Mesenchymal stem cell (in vitro differentiated cells and primary cell): ENCODE measurements at regions not wholly inside any gene's neighbourhood (a gene's known extent, or its start where the extent isn't known, plus 50 kb on each side); places are given as distances from the start of the nearest gene placed in this dataset.

Source experiments
- DNase-seq: peaks from one replicate; pipeline ENCODE4 v3.0.0-alpha.2; 2013
- H2AFZ ChIP-seq: one replicate; pipeline ENCODE4 v1.6.1; 2013; ENCODE audit warnings: low read depth, mild to moderate bottlenecking, control low read depth, inconsistent platforms, low read length, moderate library complexity
- H2AK5ac ChIP-seq: 2 replicates; pipeline ENCODE4 v1.6.1; 2013; ENCODE audit warnings: low read length, moderate library complexity, mild to moderate bottlenecking, inconsistent platforms; ENCODE audit not compliant: severe bottlenecking
- H2BK120ac ChIP-seq: one replicate; pipeline ENCODE4 v1.6.1; 2013; ENCODE audit warnings: low read depth, mild to moderate bottlenecking, inconsistent platforms, low read length, moderate library complexity
- H2BK12ac ChIP-seq, 2 experiments: one replicate each; pipeline ENCODE4 v1.6.1; 2013; ENCODE audit warnings: inconsistent platforms in 2 of 2, low read length in 2 of 2, mild to moderate bottlenecking in 2 of 2, moderate library complexity in 2 of 2, control low read depth in 1 of 2
- H2BK15ac ChIP-seq: one replicate; pipeline ENCODE4 v1.6.1; 2013; ENCODE audit warnings: mild to moderate bottlenecking, low read depth, inconsistent platforms; ENCODE audit not compliant: poor library complexity, severe bottlenecking
- H2BK5ac ChIP-seq: 2 replicates; pipeline ENCODE4 v1.6.1; 2013; ENCODE audit warnings: low read depth, mild to moderate bottlenecking, low read length, control low read depth, inconsistent platforms; ENCODE audit not compliant: poor library complexity, severe bottlenecking
- H3K14ac ChIP-seq, 2 experiments: one replicate each; pipeline ENCODE4 v1.6.1; 2013; ENCODE audit warnings: inconsistent platforms in 2 of 2, low read length in 2 of 2, control low read depth in 1 of 2, mild to moderate bottlenecking in 1 of 2, moderate library complexity in 1 of 2
- H3K18ac ChIP-seq, 2 experiments: one replicate each; pipeline ENCODE4 v1.6.1; 2013; ENCODE audit warnings: inconsistent platforms in 2 of 2, low read length in 2 of 2, control low read depth in 1 of 2, low read depth in 1 of 2, mild to moderate bottlenecking in 1 of 2
- H3K23ac ChIP-seq, 2 experiments: one replicate each; pipeline ENCODE4 v1.6.1; 2013; ENCODE audit warnings: inconsistent platforms in 2 of 2, low read length in 2 of 2, mild to moderate bottlenecking in 2 of 2, moderate library complexity in 2 of 2, control low read depth in 1 of 2
- H3K27ac ChIP-seq: 2 replicates; pipeline ENCODE4 v1.5.1; 2013; ENCODE audit warnings: mild to moderate bottlenecking, moderate library complexity, low read length, control low read depth, inconsistent platforms; ENCODE audit not compliant: poor library complexity, severe bottlenecking
- H3K27me3 ChIP-seq, 2 experiments: 2 replicates each; pipeline versions ENCODE4 v1.6.1 to v1.7.0; 2013; ENCODE audit warnings: low read length in 2 of 2, mild to moderate bottlenecking in 2 of 2, moderate library complexity in 2 of 2, control low read depth in 1 of 2, inconsistent platforms in 1 of 2; ENCODE audit not compliant: control insufficient read depth in 1 of 2, insufficient read depth in 1 of 2
- H3K36me3 ChIP-seq, 2 experiments: 2 replicates each; pipeline versions ENCODE4 v1.6.1 to v1.7.0; 2013; ENCODE audit warnings: low read length in 2 of 2, control low read depth in 1 of 2, inconsistent platforms in 1 of 2, low read depth in 1 of 2, mild to moderate bottlenecking in 1 of 2; ENCODE audit not compliant: insufficient read depth in 2 of 2, control insufficient read depth in 1 of 2
- H3K4ac ChIP-seq, 2 experiments: one replicate each; pipeline ENCODE4 v1.6.1; 2013; ENCODE audit warnings: inconsistent platforms in 2 of 2, low read length in 2 of 2, mild to moderate bottlenecking in 2 of 2, moderate library complexity in 2 of 2, control low read depth in 1 of 2, low read depth in 1 of 2
- H3K4me1 ChIP-seq: 2 replicates; pipeline ENCODE4 v1.6.1; 2013; ENCODE audit warnings: low read depth, low read length, control low read depth; ENCODE audit not compliant: control insufficient read depth, insufficient read depth
- H3K4me2 ChIP-seq: 2 replicates; pipeline ENCODE4 v1.6.1; 2013; ENCODE audit warnings: low read length, mild to moderate bottlenecking, inconsistent platforms; ENCODE audit not compliant: poor library complexity, severe bottlenecking
- H3K4me3 ChIP-seq, 2 experiments: 2 replicates each; pipeline versions ENCODE4 v1.5.1 to v1.7.0; 2013; ENCODE audit warnings: low read length in 2 of 2, mild to moderate bottlenecking in 2 of 2, control low read depth in 1 of 2, low read depth in 1 of 2; ENCODE audit not compliant: insufficient read depth in 1 of 2
- H3K79me1 ChIP-seq: replicated peaks from 2 replicates; pipeline ENCODE4 v1.6.1; 2013; ENCODE audit warnings: mild to moderate bottlenecking, control low read depth, low read length, inconsistent platforms; ENCODE audit not compliant: poor library complexity, severe bottlenecking
- H3K9ac ChIP-seq: 2 replicates; pipeline ENCODE4 v1.7.0; 2013; ENCODE audit warnings: mild to moderate bottlenecking, low read length, moderate library complexity
- H3K9me3 ChIP-seq: 2 replicates; pipeline ENCODE4 v1.7.0; 2013; ENCODE audit warnings: mild to moderate bottlenecking, low read length; ENCODE audit not compliant: control insufficient read depth
- H4K8ac ChIP-seq: one replicate; pipeline ENCODE4 v1.6.1; 2013; ENCODE audit warnings: inconsistent platforms, mild to moderate bottlenecking, low read length, moderate library complexity
- H4K91ac ChIP-seq: one replicate; pipeline ENCODE4 v1.6.1; 2013; ENCODE audit warnings: mild to moderate bottlenecking, low read length, inconsistent platforms
- WGBS: methylation state at CpG from one replicate; pipeline ENCODE4 v1.1.7; 2013; ENCODE audit warnings: mixed read lengths; 5-methylcytosine and 5-hydroxymethylcytosine counted together

- peaks cover 5 to 16% of the 10 kb centered on the region in 2 experiments for H3K27me3 ChIP-seq
- 91% methylated on average over 3 of the region's 6 CpGs for WGBS
- H3K18ac ChIP-seq, result no peak overlapping the region
- H3K4ac ChIP-seq, result no peak overlapping the region
- no peak overlapping the region for H2BK15ac ChIP-seq
- no peak overlapping the region for H3K23ac ChIP-seq
- no peak overlapping the region for H2BK5ac ChIP-seq
- no peak for DNase-seq
- no peaks in the 10 kb centered on the region for H3K9me3 ChIP-seq
- no peak overlapping the region for H2AFZ ChIP-seq
- H3K36me3 ChIP-seq, result no peaks in the 10 kb centered on the region
- H4K91ac ChIP-seq, result no peak overlapping the region
- no peak overlapping the region for H3K14ac ChIP-seq
- H2BK12ac ChIP-seq, result no peak overlapping the region
- no peak overlapping the region for H4K8ac ChIP-seq
- no peak overlapping the region for H2AK5ac ChIP-seq
- H3K4me3 ChIP-seq, result no peak overlapping the region
- no peaks in the 10 kb centered on the region for H3K79me1 ChIP-seq
- H3K9ac ChIP-seq, result no peak overlapping the region
- H3K27ac ChIP-seq, result no peak overlapping the region
- H3K4me2 ChIP-seq, result no peak overlapping the region
- no peak overlapping the region for H2BK120ac ChIP-seq
- H3K4me1 ChIP-seq, result peaks cover 6% of the 10 kb centered on the region
Measured at GRCh38 chr5:138662599-138662998, 87.4 kb upstream of the HSPA9 start.

- 59% methylated on average over 5 of the region's 5 CpGs for WGBS
- Histone ChIP-seq H2BK5ac (no peak overlapping the region), H3K14ac (no peak overlapping the region), H3K23ac (no peak overlapping the region), H3K4me2 (no peak overlapping the region), H3K4me1 (peaks cover 6% of the 10 kb centered on the region), H2AFZ (no peak overlapping the region), H3K9me3 (no peaks in the 10 kb centered on the region), H2BK12ac (no peak overlapping the region), H3K27me3 (peaks cover 5 to 16% of the 10 kb centered on the region in 2 experiments), H3K9ac (no peak overlapping the region), H3K4me3 (no peak overlapping the region), H4K8ac (no peak overlapping the region), H3K4ac (no peak overlapping the region), H2BK15ac (no peak overlapping the region), H3K27ac (no peak overlapping the region), H2BK120ac (no peak overlapping the region), H2AK5ac (no peak overlapping the region), H3K18ac (no peak overlapping the region), H3K36me3 (no peaks in the 10 kb centered on the region), H4K91ac (no peak overlapping the region), H3K79me1 (no peaks in the 10 kb centered on the region)
- no peak for DNase-seq
Measured at GRCh38 chr5:138661991-138662434, 86.8 kb upstream of the HSPA9 start.

GRCh38 chr5:138661291-138661960, 86.2 kb upstream of the HSPA9 start:
- no peak overlapping the region for H2AFZ ChIP-seq
- H2BK5ac ChIP-seq, result no peak overlapping the region
- no peak overlapping the region for H3K4me2 ChIP-seq
- H3K9ac ChIP-seq, result no peak overlapping the region
- H3K9me3 ChIP-seq, result no peaks in the 10 kb centered on the region
- peaks cover 5 to 16% of the 10 kb centered on the region in 2 experiments for H3K27me3 ChIP-seq
- 96% methylated on average over 19 of the region's 19 CpGs for WGBS
- no peak overlapping the region for H2BK15ac ChIP-seq
- no peak overlapping the region for H3K27ac ChIP-seq
- H4K91ac ChIP-seq, result no peak overlapping the region
- no peak for DNase-seq
- H3K14ac ChIP-seq, result no peak overlapping the region
- H3K23ac ChIP-seq, result no peak overlapping the region
- H3K4me3 ChIP-seq, result no peak overlapping the region
- no peak overlapping the region for H3K18ac ChIP-seq
- H4K8ac ChIP-seq, result no peak overlapping the region
- no peaks in the 10 kb centered on the region for H3K36me3 ChIP-seq
- no peak overlapping the region for H2BK12ac ChIP-seq
- no peak overlapping the region for H3K4ac ChIP-seq
- H2BK120ac ChIP-seq, result no peak overlapping the region
- H3K4me1 ChIP-seq, result peaks cover 6% of the 10 kb centered on the region
- H2AK5ac ChIP-seq, result no peak overlapping the region
- no peaks in the 10 kb centered on the region for H3K79me1 ChIP-seq

GRCh38 chr5:138660051-138660572, 84.9 kb upstream of the HSPA9 start:
- H2AK5ac ChIP-seq, result no peak overlapping the region
- H2BK120ac ChIP-seq, result no peak overlapping the region
- no peak overlapping the region for H3K14ac ChIP-seq
- H3K79me1 ChIP-seq, result no peaks in the 10 kb centered on the region
- H3K4me1 ChIP-seq, result peaks cover 6% of the 10 kb centered on the region
- peaks cover 5 to 16% of the 10 kb centered on the region in 2 experiments for H3K27me3 ChIP-seq
- no peak overlapping the region for H3K4me2 ChIP-seq
- no peaks in the 10 kb centered on the region for H3K36me3 ChIP-seq
- H2BK12ac ChIP-seq, result no peak overlapping the region
- H3K4ac ChIP-seq, result no peak overlapping the region
- no peak overlapping the region for H2BK5ac ChIP-seq
- no peak overlapping the region for H3K4me3 ChIP-seq
- H3K9me3 ChIP-seq, result no peaks in the 10 kb centered on the region
- 63% methylated on average over 4 of the region's 4 CpGs for WGBS
- no peak overlapping the region for H3K9ac ChIP-seq
- H3K23ac ChIP-seq, result no peak overlapping the region
- H4K91ac ChIP-seq, result no peak overlapping the region
- no peak overlapping the region for H3K27ac ChIP-seq
- DNase-seq, result no peak
- no peak overlapping the region for H2BK15ac ChIP-seq
- H3K18ac ChIP-seq, result no peak overlapping the region
- H2AFZ ChIP-seq, result no peak overlapping the region
- H4K8ac ChIP-seq, result no peak overlapping the region
